Liver (tissue), 3 donors: ENCODE measurements at regions not wholly inside any gene's neighbourhood (a gene's known extent, or its start where the extent isn't known, plus 50 kb on each side); places are given as distances from the start of the nearest gene placed in this dataset.

Source experiments
- CTCF ChIP-seq: fragments of 150-350 bp; IDR thresholded peaks from 2 replicates; pipeline ENCODE4 v1.5.1; 2017; ENCODE audit warnings: improper control_type of control experiment, low read depth, low read length; ENCODE audit not compliant: missing input control
- GABPA ChIP-seq, 2 donors: IDR thresholded peaks in 1 of 2; conservative IDR thresholded peaks in 1 of 2; 2 replicates each; pipeline ENCODE4 v1.6.1; 2016; ENCODE audit warnings: antibody characterized with exemption in 2 of 2, mild to moderate bottlenecking in 1 of 2, moderate library complexity in 1 of 2
- JUND ChIP-seq, 2 donors: IDR thresholded peaks; 2 replicates each; pipeline ENCODE4 v1.6.1; 2016; ENCODE audit warnings: antibody characterized with exemption in 2 of 2
- MAX ChIP-seq: IDR thresholded peaks from 2 replicates; pipeline ENCODE4 v1.6.1; 2016; ENCODE audit warnings: antibody characterized with exemption
- REST ChIP-seq: IDR thresholded peaks from 2 replicates; pipeline ENCODE4 v1.6.1; 2016; ENCODE audit warnings: antibody characterized with exemption, mild to moderate bottlenecking
- YY1 ChIP-seq: IDR thresholded peaks from 2 replicates; pipeline ENCODE4 v1.6.1; 2016; ENCODE audit warnings: antibody characterized with exemption, mild to moderate bottlenecking
- donor health status: healthy.
- donor health status: healthy.

GRCh38 chr21:28224191-28224726 lies 768.4 kb downstream of the LTN1 start:
- TF ChIP-seq CTCF (no peak), GABPA (IDR thresholded peaks at IDR 0.05 in 1 of 2, conservative IDR thresholded peaks at IDR 0.05 in 1 of 2) (no peak), YY1 (no peak), MAX (no peak), REST (no peak), JUND (IDR thresholded peaks at IDR 0.05) (no peak)
